Coronary artery (tissue), 2 donors: ENCODE measurements at regions not wholly inside any gene's neighbourhood (a gene's known extent, or its start where the extent isn't known, plus 50 kb on each side); places are given as distances from the start of the nearest gene placed in this dataset.

Source experiments
- DNase-seq: peaks from one replicate; pipeline ENCODE4 v3.0.0-alpha.2; 2017; ENCODE audit warnings: low spot score
- H3K27ac ChIP-seq, 2 donors: fragments of 200-600 bp; sonication (generic); one replicate each; pipeline ENCODE4 v1.5.1; 2016 to 2019
- H3K4me3 ChIP-seq: fragments of 200-600 bp; sonication (generic); 2 replicates; pipeline ENCODE4 v1.5.1; 2016; ENCODE audit warnings: mild to moderate bottlenecking, moderate library complexity
- TF ChIP-seq, protein P1 (sequence below): fragments of 200-600 bp; sonication (generic); IDR thresholded peaks from one replicate; pipeline ENCODE4 v1.5.1; 2019; ENCODE audit warnings: antibody characterized with exemption

DNA sequence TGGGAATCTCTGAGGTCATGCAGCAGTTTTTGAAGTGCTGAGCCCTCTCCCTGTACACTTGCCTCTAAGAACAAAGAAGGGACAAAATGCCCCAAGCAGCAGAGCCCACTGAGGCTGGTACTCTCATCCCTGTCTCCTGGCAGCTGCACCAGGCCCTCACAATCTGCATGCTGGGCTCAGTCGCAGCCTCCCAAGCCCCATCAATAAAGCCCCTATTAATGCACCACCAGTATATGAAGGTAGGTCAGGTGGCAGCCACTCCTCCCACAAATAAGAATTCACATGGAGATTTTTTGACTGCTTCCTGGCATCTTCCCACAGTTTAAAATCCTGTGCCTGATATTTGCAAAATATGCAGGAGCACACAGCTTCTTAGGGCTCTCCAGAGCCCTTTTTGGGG lies 181.2 kb upstream of the PALMD start:
- H3K27ac ChIP-seq = no peak overlapping the region
- no peak overlapping the region for H3K4me3 ChIP-seq
- no peak for DNase-seq
- TF ChIP-seq, protein P1, sequence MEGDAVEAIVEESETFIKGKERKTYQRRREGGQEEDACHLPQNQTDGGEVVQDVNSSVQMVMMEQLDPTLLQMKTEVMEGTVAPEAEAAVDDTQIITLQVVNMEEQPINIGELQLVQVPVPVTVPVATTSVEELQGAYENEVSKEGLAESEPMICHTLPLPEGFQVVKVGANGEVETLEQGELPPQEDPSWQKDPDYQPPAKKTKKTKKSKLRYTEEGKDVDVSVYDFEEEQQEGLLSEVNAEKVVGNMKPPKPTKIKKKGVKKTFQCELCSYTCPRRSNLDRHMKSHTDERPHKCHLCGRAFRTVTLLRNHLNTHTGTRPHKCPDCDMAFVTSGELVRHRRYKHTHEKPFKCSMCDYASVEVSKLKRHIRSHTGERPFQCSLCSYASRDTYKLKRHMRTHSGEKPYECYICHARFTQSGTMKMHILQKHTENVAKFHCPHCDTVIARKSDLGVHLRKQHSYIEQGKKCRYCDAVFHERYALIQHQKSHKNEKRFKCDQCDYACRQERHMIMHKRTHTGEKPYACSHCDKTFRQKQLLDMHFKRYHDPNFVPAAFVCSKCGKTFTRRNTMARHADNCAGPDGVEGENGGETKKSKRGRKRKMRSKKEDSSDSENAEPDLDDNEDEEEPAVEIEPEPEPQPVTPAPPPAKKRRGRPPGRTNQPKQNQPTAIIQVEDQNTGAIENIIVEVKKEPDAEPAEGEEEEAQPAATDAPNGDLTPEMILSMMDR = no peak

DNA sequence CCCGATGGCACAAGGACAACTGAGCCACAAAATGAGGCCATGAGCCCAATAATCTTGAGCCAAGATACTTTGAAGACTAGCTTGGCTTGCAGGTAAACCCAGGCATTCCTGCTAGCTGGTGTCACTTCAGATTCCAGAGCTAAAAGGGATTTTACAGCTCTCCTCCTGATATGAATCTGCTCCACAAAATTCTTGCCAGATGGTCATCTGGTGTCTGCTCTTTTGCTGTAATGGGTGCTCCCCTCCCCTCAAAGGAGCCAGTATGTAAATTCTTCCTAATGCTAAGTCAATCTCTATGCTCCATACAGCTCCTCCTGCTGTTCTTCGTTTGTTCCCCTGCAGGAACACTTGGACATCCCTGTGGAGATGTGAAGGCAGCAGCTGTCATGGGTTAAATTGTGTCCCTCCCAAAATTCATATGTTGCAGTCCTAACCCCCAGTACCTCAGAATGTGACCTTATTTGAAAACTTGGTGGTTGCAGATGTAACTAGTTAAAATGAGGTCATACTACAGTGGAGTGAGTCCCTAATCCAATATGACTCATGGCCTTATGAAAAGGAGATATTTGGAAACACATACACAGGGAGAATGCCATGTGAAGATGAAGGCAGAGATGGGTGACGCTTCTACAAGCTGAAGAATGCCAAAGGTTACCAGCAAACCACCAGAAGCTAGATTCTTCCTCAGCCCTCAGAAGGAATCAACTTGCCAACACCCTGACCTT lies 180.6 kb upstream of the PALMD start:
- DNase-seq = no peak
- Histone ChIP-seq H3K27ac (no peak overlapping the region), H3K4me3 (no peak overlapping the region)
- TF ChIP-seq, protein P1 = no peak

GRCh38 chr1:99467645-99468044 lies 178.3 kb upstream of the PALMD start:
- H3K4me3 ChIP-seq = no peak overlapping the region
- H3K27ac ChIP-seq = no peak overlapping the region
- TF ChIP-seq, protein P1 = no peak
- no peak for DNase-seq

DNA sequence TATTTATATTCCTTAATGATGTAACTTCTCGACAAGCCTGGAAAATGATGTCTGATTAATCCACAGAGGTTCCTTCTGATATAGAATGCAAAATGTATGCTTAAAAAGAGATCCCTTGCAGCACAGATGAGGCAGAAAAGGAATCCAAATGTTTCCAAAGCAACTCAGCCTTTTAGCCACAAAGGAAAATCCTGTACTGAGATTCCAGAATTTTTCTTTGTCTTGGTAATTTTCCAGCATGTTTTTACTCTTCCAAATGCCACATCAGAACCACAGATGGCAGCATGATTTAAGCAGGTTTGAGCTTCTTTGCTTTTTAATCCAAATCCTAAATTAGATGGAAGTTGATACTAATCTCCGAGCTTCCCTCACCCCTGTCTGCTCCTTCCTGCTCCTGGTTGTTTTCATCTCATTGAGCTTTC lies 176.4 kb upstream of the PALMD start:
- DNase-seq = no peak
- TF ChIP-seq, protein P1 = no peak
- H3K27ac ChIP-seq = no peak overlapping the region
- H3K4me3 ChIP-seq = no peak overlapping the region

DNA sequence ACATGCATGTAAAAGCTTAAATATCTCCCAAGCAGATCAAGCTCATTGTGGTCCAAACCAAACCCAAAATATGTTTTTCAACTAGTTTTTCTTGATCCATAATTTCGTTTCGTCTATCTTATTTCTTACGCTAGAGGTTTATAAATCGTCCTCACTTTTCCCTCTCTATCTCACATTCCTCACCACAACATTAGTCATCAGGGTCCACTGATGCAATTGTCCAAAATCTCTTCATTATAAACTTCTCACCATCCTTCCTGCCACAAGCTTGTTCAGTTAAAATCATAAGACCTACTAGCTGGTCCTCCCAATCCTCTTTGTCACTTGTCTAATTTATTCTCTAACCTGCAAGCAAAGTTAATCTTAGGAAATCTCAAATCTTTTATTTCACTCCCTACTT lies 173.0 kb upstream of the PALMD start:
- Histone ChIP-seq H3K27ac (no peak overlapping the region), H3K4me3 (no peak overlapping the region)
- DNase-seq = no peak
- TF ChIP-seq, protein P1 = no peak

- DNase-seq = no peak
- TF ChIP-seq, protein P1 = no peak
- no peak overlapping the region for H3K27ac ChIP-seq
- H3K4me3 ChIP-seq = no peak overlapping the region
These were observed 171.5 kb upstream of the PALMD start for GRCh38 chr1:99474350-99474893.

DNA sequence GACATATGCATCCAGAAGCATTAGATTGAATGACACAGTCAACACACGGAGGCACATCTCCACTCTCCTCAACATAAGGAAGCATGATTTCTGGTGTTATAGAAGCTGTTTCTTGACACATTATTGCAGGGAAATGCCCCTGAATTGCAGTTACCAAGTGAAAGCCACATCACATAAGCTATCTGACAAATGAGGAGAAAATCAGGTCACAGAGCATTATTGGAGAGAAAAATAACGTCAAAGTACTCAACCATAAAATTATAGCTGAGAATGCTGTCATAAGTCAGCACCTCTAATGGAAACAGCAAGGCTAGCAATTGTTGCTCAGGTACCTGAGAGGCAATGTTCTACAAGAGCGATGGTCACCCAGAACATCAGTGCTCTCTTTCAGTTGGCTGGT lies 169.9 kb upstream of the PALMD start:
- DNase-seq = no peak
- Histone ChIP-seq H3K4me3 (no peak overlapping the region), H3K27ac (no peak overlapping the region)
- TF ChIP-seq, protein P1 = no peak
